B cell (primary cell): ENCODE measurements at regions not wholly inside any gene's neighbourhood (a gene's known extent, or its start where the extent isn't known, plus 50 kb on each side); places are given as distances from the start of the nearest gene placed in this dataset.

ENCODE experiments used
- ATAC-seq: fragments of 200-7000 bp; cut with Tn5 transposase; one replicate; pipeline ENCODE4 v1.10.0; 2021; ENCODE audit warnings: low read depth, mild to moderate bottlenecking, moderate number of reproducible peaks, moderate library complexity
- CTCF ChIA-PET: fragments of 350-600 bp; sonication (Branson Sonifier 250); formaldehyde crosslinking; loops from one replicate; lab custom pipeline; 2021; ENCODE audit warnings: antibody characterized with exemption, inconsistent platforms; lab: Charles Lee
- POLR2A ChIA-PET: fragments of 350-600 bp; sonication (Branson Sonifier 250); formaldehyde crosslinking; loops from one replicate; lab custom pipeline; 2021; ENCODE audit warnings: antibody characterized with exemption; lab: Charles Lee
- DNase-seq: peaks from one replicate; pipeline ENCODE4 v3.0.0; 2013
- H2AFZ ChIP-seq: 2 replicates; pipeline ENCODE4 v1.6.1; 2012; ENCODE audit warnings: mild to moderate bottlenecking, low read depth, low read length; ENCODE audit not compliant: insufficient read depth, poor library complexity, severe bottlenecking
- H3K27ac ChIP-seq, 2 donors: 1 replicate in 1 of 2; 2 replicates in 1 of 2; pipeline ENCODE4 v1.5.1; 2012 to 2013; ENCODE audit warnings: low read length in 2 of 2, mild to moderate bottlenecking in 2 of 2, moderate library complexity in 1 of 2
- H3K27me3 ChIP-seq, 4 experiments: fragments of 200-600 bp in 1 of 4; sonication (generic) in 1 of 4; replicated peaks in 1 of 4; 1 replicate in 2 of 4; 2 replicates in 2 of 4; pipeline versions ENCODE4 v1.6.1 to v1.7.0; 2013 to 2016; ENCODE audit warnings: low read length in 3 of 4, mild to moderate bottlenecking in 2 of 4, mixed read lengths in 1 of 4, moderate library complexity in 1 of 4; ENCODE audit not compliant: insufficient read depth in 4 of 4, control insufficient read depth in 3 of 4; ENCODE audit errors: control extremely low read depth in 1 of 4
- H3K36me3 ChIP-seq, 2 experiments: replicated peaks in 1 of 2; 1 replicate in 1 of 2; 2 replicates in 1 of 2; pipeline versions ENCODE4 v1.6.1 to v1.7.1; 2013; ENCODE audit warnings: low read length in 1 of 2; ENCODE audit not compliant: insufficient read depth in 2 of 2, control insufficient read depth in 1 of 2; ENCODE audit errors: control extremely low read depth in 1 of 2, extremely low read depth in 1 of 2
- H3K4me1 ChIP-seq, 2 donors: fragments of 200-600 bp in 1 of 2; sonication (generic) in 1 of 2; 1 replicate in 1 of 2; 2 replicates in 1 of 2; pipeline versions ENCODE4 v1.5.1 to v1.6.1; 2013 to 2017; ENCODE audit warnings: low read length in 2 of 2; ENCODE audit not compliant: control insufficient read depth in 2 of 2, insufficient read depth in 2 of 2
- H3K4me2 ChIP-seq: replicated peaks from 2 replicates; pipeline ENCODE3; 2012; ENCODE audit warnings: mild to moderate bottlenecking, low read depth, low read length; ENCODE audit not compliant: poor library complexity, severe bottlenecking
- H3K4me3 ChIP-seq, 5 experiments: fragments of 200-600 bp in 1 of 5; sonication (generic) in 1 of 5; 1 replicate in 3 of 5; 2 replicates in 2 of 5; pipeline versions ENCODE4 v1.5.1 to v1.7.0; 2011 to 2016; ENCODE audit warnings: low read length in 4 of 5, mild to moderate bottlenecking in 4 of 5, low read depth in 2 of 5, control low read depth in 1 of 5, moderate library complexity in 1 of 5; ENCODE audit not compliant: insufficient read depth in 1 of 5; ENCODE audit errors: control extremely low read depth in 1 of 5, extremely low read depth in 1 of 5
- H3K79me2 ChIP-seq: fragments of 200-600 bp; sonication (generic); one replicate; pipeline ENCODE4 v1.6.0; 2016; ENCODE audit warnings: low read length; ENCODE audit not compliant: control insufficient read depth, insufficient read depth
- H3K9ac ChIP-seq: fragments of 200-600 bp; sonication (generic); 2 replicates; pipeline ENCODE4 v1.6.1; 2017; ENCODE audit warnings: mild to moderate bottlenecking, low read length, moderate library complexity
- H3K9me3 ChIP-seq, 3 donors: one replicate each; pipeline versions ENCODE4 v1.6.1 to v1.7.1; 2013; ENCODE audit warnings: low read length in 2 of 3; ENCODE audit not compliant: control insufficient read depth in 2 of 3, insufficient read depth in 1 of 3; ENCODE audit errors: control extremely low read depth in 1 of 3
- H4K20me1 ChIP-seq: 2 replicates; pipeline ENCODE4 v1.6.0; 2012; ENCODE audit warnings: mild to moderate bottlenecking, low read length; ENCODE audit not compliant: insufficient read depth, control insufficient read depth, poor library complexity, severe bottlenecking
- H3K27ac Mint-ChIP-seq: one replicate; pipeline ENCODE4 v1.8.0; 2021; ENCODE audit warnings: mixed read lengths
- H3K27me3 Mint-ChIP-seq: one replicate; pipeline ENCODE4 v1.8.0; 2021; ENCODE audit warnings: mixed read lengths
- H3K4me1 Mint-ChIP-seq: one replicate; pipeline ENCODE4 v1.8.0; 2021; ENCODE audit warnings: mixed read lengths
- H3K4me3 Mint-ChIP-seq: one replicate; pipeline ENCODE4 v1.8.0; 2021; ENCODE audit warnings: mixed read lengths
- H3K9me3 Mint-ChIP-seq: one replicate; pipeline ENCODE4 v1.8.0; 2022; ENCODE audit warnings: mixed read lengths; ENCODE audit not compliant: insufficient read depth
- EZH2 ChIP-seq: IDR thresholded peaks from 2 replicates; pipeline ENCODE4 v1.6.1; 2012; ENCODE audit warnings: borderline replicate concordance, low read depth, mild to moderate bottlenecking, moderate library complexity, low read length; ENCODE audit not compliant: insufficient read depth, poor library complexity, severe bottlenecking
- WGBS: methylation state at CpG from one replicate; pipeline ENCODE4 v1.1.5; 2013; ENCODE audit warnings: missing lambda C conversion rate; ENCODE audit not compliant: insufficient coverage; 5-methylcytosine and 5-hydroxymethylcytosine counted together
- intact Hi-C: fragments of 100-400 bp; cut with micrococcal nuclease; formaldehyde crosslinking; loops from one replicate; pipeline ENCODE4 v1.10.0; 2022
- TF ChIP-seq, protein P1 (sequence below): fragments of 200-600 bp; IDR thresholded peaks from one replicate; pipeline ENCODE4 v1.8.0; 2022; ENCODE audit warnings: antibody characterized with exemption, mild to moderate bottlenecking

GRCh38 chr7:67705850-67706249 lies 709.2 kb downstream of the TYW1 start:
- Mint-ChIP-seq H3K4me1 (no peaks in the 10 kb centered on the region), H3K27ac (no peak overlapping the region), H3K4me3 (no peak overlapping the region), H3K9me3 (peaks cover 9% of the 10 kb centered on the region), H3K27me3 (no peaks in the 10 kb centered on the region)
- TF ChIP-seq, protein P1, sequence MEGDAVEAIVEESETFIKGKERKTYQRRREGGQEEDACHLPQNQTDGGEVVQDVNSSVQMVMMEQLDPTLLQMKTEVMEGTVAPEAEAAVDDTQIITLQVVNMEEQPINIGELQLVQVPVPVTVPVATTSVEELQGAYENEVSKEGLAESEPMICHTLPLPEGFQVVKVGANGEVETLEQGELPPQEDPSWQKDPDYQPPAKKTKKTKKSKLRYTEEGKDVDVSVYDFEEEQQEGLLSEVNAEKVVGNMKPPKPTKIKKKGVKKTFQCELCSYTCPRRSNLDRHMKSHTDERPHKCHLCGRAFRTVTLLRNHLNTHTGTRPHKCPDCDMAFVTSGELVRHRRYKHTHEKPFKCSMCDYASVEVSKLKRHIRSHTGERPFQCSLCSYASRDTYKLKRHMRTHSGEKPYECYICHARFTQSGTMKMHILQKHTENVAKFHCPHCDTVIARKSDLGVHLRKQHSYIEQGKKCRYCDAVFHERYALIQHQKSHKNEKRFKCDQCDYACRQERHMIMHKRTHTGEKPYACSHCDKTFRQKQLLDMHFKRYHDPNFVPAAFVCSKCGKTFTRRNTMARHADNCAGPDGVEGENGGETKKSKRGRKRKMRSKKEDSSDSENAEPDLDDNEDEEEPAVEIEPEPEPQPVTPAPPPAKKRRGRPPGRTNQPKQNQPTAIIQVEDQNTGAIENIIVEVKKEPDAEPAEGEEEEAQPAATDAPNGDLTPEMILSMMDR, result no peak
- no peak for TF ChIP-seq EZH2
- Histone ChIP-seq H3K4me1 (no peaks in the 10 kb centered on the region), H3K4me2 (no peak overlapping the region), H3K9ac (no peak overlapping the region), H3K27me3 (no peaks in the 10 kb centered on the region), H2AFZ (no peak overlapping the region), H3K9me3 (peaks cover 0 to 11% (median 0%) of the 10 kb centered on the region in 3 donors), H3K27ac (no peak overlapping the region), H3K36me3 (no peaks in the 10 kb centered on the region), H3K4me3 (no peak overlapping the region), H3K79me2 (no peaks in the 10 kb centered on the region), H4K20me1 (no peaks in the 10 kb centered on the region)
- POLR2A ChIA-PET, result no interaction called here
- intact Hi-C loops, result no loop called here
- no peak for DNase-seq
- no peak for ATAC-seq
- WGBS, result no CpG with 5 or more reads among the region's 2 CpGs
- CTCF ChIA-PET, result no interaction called here

- Histone ChIP-seq H3K9ac (no peak overlapping the region), H3K79me2 (no peaks in the 10 kb centered on the region), H3K27ac (no peak overlapping the region), H3K4me2 (no peak overlapping the region), H2AFZ (no peak overlapping the region), H3K4me3 (no peak overlapping the region), H3K4me1 (no peaks in the 10 kb centered on the region), H3K36me3 (no peaks in the 10 kb centered on the region), H4K20me1 (no peaks in the 10 kb centered on the region), H3K27me3 (no peaks in the 10 kb centered on the region), H3K9me3 (peaks cover 0 to 27% (median 0%) of the 10 kb centered on the region in 3 donors)
- Mint-ChIP-seq H3K27ac (no peak overlapping the region), H3K4me1 (no peaks in the 10 kb centered on the region), H3K4me3 (no peak overlapping the region), H3K9me3 (peaks cover 9% of the 10 kb centered on the region), H3K27me3 (no peaks in the 10 kb centered on the region)
- TF ChIP-seq EZH2, result no peak
- TF ChIP-seq, protein P1, result no peak
- ATAC-seq (no peak), DNase-seq (no peak)
- WGBS, result 83% methylated on average over 6 of the region's 6 CpGs
- intact Hi-C loops, result no loop called here
- POLR2A ChIA-PET, result no interaction called here
- CTCF ChIA-PET, result no interaction called here
Measured at GRCh38 chr7:67711706-67712105, 715.1 kb downstream of the TYW1 start.
